Breast epithelium (tissue), 3 donors: ENCODE measurements at regions not wholly inside any gene's neighbourhood (a gene's known extent, or its start where the extent isn't known, plus 50 kb on each side); places are given as distances from the start of the nearest gene placed in this dataset.

Source experiments
- CTCF ChIP-seq, 3 donors: fragments of 450-650 bp; IDR thresholded peaks; one replicate each; pipeline ENCODE4 v1.5.1; 2016 to 2017; ENCODE audit warnings: antibody characterized with exemption in 3 of 3, mild to moderate bottlenecking in 3 of 3, moderate library complexity in 3 of 3
- POLR2A ChIP-seq: fragments of 450-650 bp; IDR thresholded peaks from one replicate; pipeline ENCODE4 v1.6.1; 2016; ENCODE audit warnings: antibody characterized with exemption, mild to moderate bottlenecking, moderate library complexity
- POLR2AphosphoS5 ChIP-seq, 3 donors: sonication (generic); formaldehyde crosslinking; IDR thresholded peaks; one replicate each; pipeline ENCODE4 v1.6.1; 2017; ENCODE audit warnings: antibody characterized with exemption in 3 of 3

- no peak for TF ChIP-seq CTCF (IDR thresholded peaks at IDR 0.05)
- TF ChIP-seq POLR2A = no peak
- TF ChIP-seq POLR2AphosphoS5 (IDR thresholded peaks at IDR 0.05) = no peak
Measured at GRCh38 chr14:89519040-89519439, 102.0 kb upstream of the FOXN3 start.
